ENCODE measurements at regions not wholly inside any gene's neighbourhood (a gene's known extent, or its start where the extent isn't known, plus 50 kb on each side); places are given as distances from the start of the nearest gene placed in this dataset.

DNA sequence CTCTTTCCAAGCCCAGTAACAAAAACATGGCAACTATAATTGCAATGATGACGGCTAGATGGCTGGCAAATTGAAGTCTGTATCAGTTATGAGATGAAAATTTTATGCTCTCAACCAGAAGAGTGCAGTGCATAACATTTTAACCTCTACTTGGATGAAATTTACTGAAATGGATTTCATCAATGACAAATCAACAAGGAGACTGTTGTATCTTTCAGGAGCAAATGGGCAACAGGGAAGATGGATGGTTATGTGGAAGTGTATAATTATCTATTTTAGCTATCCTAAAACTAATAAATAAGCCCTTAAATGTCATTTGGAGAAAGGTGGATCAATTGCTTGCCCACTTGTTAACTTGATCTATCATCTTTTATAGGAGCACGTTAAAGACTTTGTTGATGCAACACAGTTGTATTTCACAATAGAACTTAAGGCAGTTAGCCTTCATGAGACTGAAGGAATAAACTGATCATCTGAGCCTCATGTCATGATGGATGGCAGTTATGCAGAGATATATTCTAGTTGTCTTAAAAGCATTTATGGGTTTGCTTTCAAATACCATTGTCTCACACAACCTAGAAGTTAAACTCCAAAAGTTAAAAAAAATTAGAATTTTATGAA is 315.1 kb upstream of the TBC1D5 start:
- Mint-ChIP-seq H3K9me3 (peaks cover 19% of the 10 kb centered on the region), H3K4me1 (ENCODE audit: unreplicated experiment) (no peaks in the 10 kb centered on the region), H3K36me3 (peaks cover 4% of the 10 kb centered on the region), H3K4me3 (no peak overlapping the region), H3K27me3 (no peaks in the 10 kb centered on the region), H3K27ac (no peak overlapping the region)
- DNase-seq (ENCODE audit: extremely low spot score, unreplicated experiment), result no peak
- TF ChIP-seq, protein P1, sequence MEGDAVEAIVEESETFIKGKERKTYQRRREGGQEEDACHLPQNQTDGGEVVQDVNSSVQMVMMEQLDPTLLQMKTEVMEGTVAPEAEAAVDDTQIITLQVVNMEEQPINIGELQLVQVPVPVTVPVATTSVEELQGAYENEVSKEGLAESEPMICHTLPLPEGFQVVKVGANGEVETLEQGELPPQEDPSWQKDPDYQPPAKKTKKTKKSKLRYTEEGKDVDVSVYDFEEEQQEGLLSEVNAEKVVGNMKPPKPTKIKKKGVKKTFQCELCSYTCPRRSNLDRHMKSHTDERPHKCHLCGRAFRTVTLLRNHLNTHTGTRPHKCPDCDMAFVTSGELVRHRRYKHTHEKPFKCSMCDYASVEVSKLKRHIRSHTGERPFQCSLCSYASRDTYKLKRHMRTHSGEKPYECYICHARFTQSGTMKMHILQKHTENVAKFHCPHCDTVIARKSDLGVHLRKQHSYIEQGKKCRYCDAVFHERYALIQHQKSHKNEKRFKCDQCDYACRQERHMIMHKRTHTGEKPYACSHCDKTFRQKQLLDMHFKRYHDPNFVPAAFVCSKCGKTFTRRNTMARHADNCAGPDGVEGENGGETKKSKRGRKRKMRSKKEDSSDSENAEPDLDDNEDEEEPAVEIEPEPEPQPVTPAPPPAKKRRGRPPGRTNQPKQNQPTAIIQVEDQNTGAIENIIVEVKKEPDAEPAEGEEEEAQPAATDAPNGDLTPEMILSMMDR (conservative IDR thresholded peaks at IDR 0.05), result no peak

DNA sequence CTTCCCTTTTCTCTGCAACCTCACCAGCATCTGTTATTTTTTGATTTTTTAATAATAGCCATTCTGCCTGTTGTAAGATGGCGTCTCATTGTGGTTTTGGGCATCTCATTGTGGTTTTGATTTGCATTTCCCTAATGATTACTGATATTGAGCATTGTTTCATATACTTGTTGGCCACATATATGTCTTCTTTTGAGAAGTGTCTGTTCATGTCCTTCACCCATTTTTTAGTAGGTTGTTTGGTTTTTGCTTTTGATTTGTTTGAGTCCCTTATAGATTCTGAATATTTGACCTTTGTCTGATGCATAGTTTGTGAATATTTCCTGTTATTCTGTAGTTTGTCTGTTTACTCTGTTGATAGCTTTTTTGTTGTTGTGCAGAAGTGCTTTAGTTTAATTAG is 312.2 kb upstream of the TBC1D5 start:
- no peaks in the 10 kb centered on the region for H3K27me3 Mint-ChIP-seq
- no peak overlapping the region for H3K27ac Mint-ChIP-seq
- H3K9me3 Mint-ChIP-seq, result peaks cover 19% of the 10 kb centered on the region
- no peak for DNase-seq (ENCODE audit: extremely low spot score, unreplicated experiment)
- H3K4me3 Mint-ChIP-seq, result no peak overlapping the region
- peaks cover 4% of the 10 kb centered on the region for H3K4me1 Mint-ChIP-seq (ENCODE audit: unreplicated experiment)
- TF ChIP-seq, protein P1 (conservative IDR thresholded peaks at IDR 0.05), result no peak
- peaks cover 4% of the 10 kb centered on the region for H3K36me3 Mint-ChIP-seq

DNA sequence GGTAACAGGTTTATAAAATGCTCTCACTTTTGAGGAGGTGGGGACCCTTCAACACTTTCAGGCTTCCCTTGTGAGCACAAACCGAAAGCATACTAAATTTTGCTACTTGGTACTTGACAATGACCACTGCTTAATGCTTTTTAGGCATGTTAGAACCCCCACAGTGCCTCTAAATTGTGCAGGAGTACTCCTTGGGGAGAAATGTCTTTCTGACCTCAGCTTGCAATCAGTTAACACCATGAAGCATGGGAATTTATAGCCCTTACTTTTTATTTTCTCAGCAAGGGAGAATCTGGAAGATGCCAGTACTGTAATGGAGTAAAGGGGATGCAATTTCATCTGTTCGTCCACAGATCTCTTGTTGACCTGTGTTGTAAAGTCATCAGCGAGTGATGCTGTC is 308.9 kb upstream of the TBC1D5 start:
- Mint-ChIP-seq H3K27me3 (no peaks in the 10 kb centered on the region), H3K36me3 (peaks cover 4% of the 10 kb centered on the region), H3K4me1 (ENCODE audit: unreplicated experiment) (peaks cover 4% of the 10 kb centered on the region), H3K27ac (no peak overlapping the region), H3K4me3 (no peak overlapping the region), H3K9me3 (peaks cover 18% of the 10 kb centered on the region)
- TF ChIP-seq, protein P1 (conservative IDR thresholded peaks at IDR 0.05), result no peak
- no peak for DNase-seq (ENCODE audit: extremely low spot score, unreplicated experiment)

DNA sequence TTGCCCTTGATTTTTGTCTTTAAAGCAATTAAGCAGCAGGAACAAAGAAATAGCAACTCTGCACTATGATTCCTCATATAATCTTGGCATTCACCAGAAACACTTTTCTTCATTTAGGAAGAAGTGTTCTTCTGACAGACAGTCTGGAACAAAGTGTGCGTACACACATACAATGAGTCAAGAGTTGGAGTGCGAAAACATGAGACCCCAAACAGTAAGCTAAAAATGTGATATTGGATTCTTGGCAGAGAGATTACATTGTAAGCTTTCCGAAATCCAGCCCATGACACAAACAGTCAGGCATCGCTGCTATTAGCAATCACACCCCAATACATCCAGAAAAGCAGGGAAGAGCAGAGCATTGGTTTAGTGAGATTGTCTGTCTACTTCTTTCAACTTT is 306.7 kb upstream of the TBC1D5 start:
- peaks cover 3% of the 10 kb centered on the region for H3K36me3 Mint-ChIP-seq
- H3K27me3 Mint-ChIP-seq, result no peaks in the 10 kb centered on the region
- no peaks in the 10 kb centered on the region for H3K9me3 Mint-ChIP-seq
- H3K4me1 Mint-ChIP-seq (ENCODE audit: unreplicated experiment), result peaks cover 4% of the 10 kb centered on the region
- H3K4me3 Mint-ChIP-seq, result no peak overlapping the region
- DNase-seq (ENCODE audit: extremely low spot score, unreplicated experiment), result no peak
- no peak overlapping the region for H3K27ac Mint-ChIP-seq
- TF ChIP-seq, protein P1 (conservative IDR thresholded peaks at IDR 0.05), result no peak

DNA sequence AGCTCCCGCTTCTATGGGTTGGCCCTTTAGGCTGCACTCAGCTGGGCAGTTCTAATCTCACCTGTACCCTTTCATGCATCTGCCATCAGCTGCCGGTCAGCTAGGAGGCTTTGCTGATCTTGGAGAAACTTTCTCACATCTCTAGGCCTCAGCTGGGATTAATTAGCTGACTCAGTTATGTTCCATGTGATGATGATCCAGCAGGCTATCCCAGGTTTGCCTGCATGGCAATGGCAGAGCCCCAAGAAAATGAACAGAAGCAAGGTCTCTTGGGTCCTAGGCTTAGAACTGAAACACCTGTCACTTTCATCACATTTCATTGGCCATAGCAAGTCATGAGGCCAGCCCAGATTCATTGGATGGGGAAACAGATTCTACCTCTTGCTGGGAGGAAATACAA is 304.6 kb upstream of the TBC1D5 start:
- Mint-ChIP-seq H3K9me3 (no peaks in the 10 kb centered on the region), H3K4me3 (no peak overlapping the region), H3K36me3 (no peaks in the 10 kb centered on the region), H3K4me1 (ENCODE audit: unreplicated experiment) (peaks cover 4% of the 10 kb centered on the region), H3K27me3 (no peaks in the 10 kb centered on the region), H3K27ac (no peak overlapping the region)
- TF ChIP-seq, protein P1 (conservative IDR thresholded peaks at IDR 0.05), result no peak
- DNase-seq (ENCODE audit: extremely low spot score, unreplicated experiment), result no peak
